Smooth muscle cell (in vitro differentiated cells): ENCODE measurements at regions not wholly inside any gene's neighbourhood (a gene's known extent, or its start where the extent isn't known, plus 50 kb on each side); places are given as distances from the start of the nearest gene placed in this dataset.
"Not testable (repeated sequence)": the region's sequence is repeated elsewhere in the genome, so short reads cannot be mapped to it uniquely, and the experiment has no call there.

Source experiments
- DNase-seq: peaks from one replicate; lab custom pipeline; 2025; ENCODE audit not compliant: unreplicated experiment; lab: John Stamatoyannopoulos, UW
- H2AFZ ChIP-seq: fragments of 200-600 bp; sonication (generic); 2 replicates; pipeline ENCODE4 v1.6.0; 2016; ENCODE audit warnings: antibody characterized with exemption, low read depth, mild to moderate bottlenecking
- H3F3A ChIP-seq: fragments of 200-600 bp; sonication (generic); 2 replicates; pipeline ENCODE4 v1.6.0; 2017; ENCODE audit warnings: antibody characterized with exemption, low read depth
- H3K27ac ChIP-seq: fragments of 200-600 bp; sonication (generic); 2 replicates; pipeline ENCODE4 v1.5.1; 2016; ENCODE audit warnings: low read depth, mild to moderate bottlenecking
- H3K27me3 ChIP-seq: fragments of 200-600 bp; sonication (generic); 2 replicates; pipeline ENCODE4 v1.6.1; 2016; ENCODE audit warnings: low read depth, mild to moderate bottlenecking
- H3K36me3 ChIP-seq: fragments of 200-600 bp; sonication (generic); 2 replicates; pipeline ENCODE4 v1.5.1; 2016; ENCODE audit warnings: low read depth
- H3K4me1 ChIP-seq: fragments of 200-600 bp; sonication (generic); 2 replicates; pipeline ENCODE4 v1.5.1; 2016; ENCODE audit warnings: low read depth
- H3K4me2 ChIP-seq: fragments of 200-600 bp; sonication (generic); 2 replicates; pipeline ENCODE4 v1.6.0; 2016; ENCODE audit warnings: mild to moderate bottlenecking
- H3K4me3 ChIP-seq: fragments of 200-600 bp; sonication (generic); 2 replicates; pipeline ENCODE4 v1.5.1; 2016; ENCODE audit warnings: mild to moderate bottlenecking
- H3K79me2 ChIP-seq: fragments of 200-600 bp; sonication (generic); 2 replicates; pipeline ENCODE4 v1.6.0; 2016; ENCODE audit warnings: low read depth, mild to moderate bottlenecking
- H3K9ac ChIP-seq: fragments of 200-600 bp; sonication (generic); 2 replicates; pipeline ENCODE4 v1.6.0; 2016; ENCODE audit warnings: low read depth
- H3K9me3 ChIP-seq: fragments of 200-600 bp; sonication (generic); replicated peaks from 2 replicates; pipeline ENCODE4 v1.5.1; 2016; ENCODE audit warnings: low read depth
- H4K20me1 ChIP-seq: fragments of 200-600 bp; sonication (generic); 2 replicates; pipeline ENCODE4 v1.6.0; 2016; ENCODE audit warnings: low read depth
- WGBS: methylation state at CpG from one replicate; pipeline ENCODE4 v1.1.7; 2016; ENCODE audit warnings: low lambda C conversion rate; 5-methylcytosine and 5-hydroxymethylcytosine counted together

DNA sequence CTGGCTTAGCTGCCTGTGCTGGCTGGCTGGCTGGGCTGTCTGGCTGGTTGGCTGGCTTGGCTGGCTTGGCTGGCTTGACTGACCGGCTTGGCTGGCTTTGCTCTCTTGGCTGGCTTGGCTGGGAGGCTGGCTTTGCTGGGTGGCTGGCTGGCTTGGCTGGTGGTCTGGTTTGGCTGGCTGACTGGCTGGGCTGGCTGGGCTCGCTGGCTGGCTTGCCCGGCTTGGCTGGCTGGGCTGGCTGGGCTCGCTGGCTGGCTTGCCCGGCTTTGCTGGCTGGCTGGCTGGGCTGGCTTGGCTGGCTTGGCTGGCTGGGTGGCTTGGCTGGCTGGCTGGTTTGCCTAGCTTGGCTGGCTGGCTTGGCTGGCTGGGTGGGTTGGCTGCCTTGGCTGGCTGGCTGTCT is 438.7 kb downstream of the GOLGA6L6 start:
- WGBS: 88% methylated on average over 5 of the region's 5 CpGs
- not testable (repeated sequence) for H3K36me3 ChIP-seq, H3K9me3 ChIP-seq, H3K4me3 ChIP-seq, H3F3A ChIP-seq, H3K4me1 ChIP-seq, H3K9ac ChIP-seq, DNase-seq, H3K27me3 ChIP-seq, H2AFZ ChIP-seq, H3K79me2 ChIP-seq, H3K27ac ChIP-seq, H3K4me2 ChIP-seq, H4K20me1 ChIP-seq

DNA sequence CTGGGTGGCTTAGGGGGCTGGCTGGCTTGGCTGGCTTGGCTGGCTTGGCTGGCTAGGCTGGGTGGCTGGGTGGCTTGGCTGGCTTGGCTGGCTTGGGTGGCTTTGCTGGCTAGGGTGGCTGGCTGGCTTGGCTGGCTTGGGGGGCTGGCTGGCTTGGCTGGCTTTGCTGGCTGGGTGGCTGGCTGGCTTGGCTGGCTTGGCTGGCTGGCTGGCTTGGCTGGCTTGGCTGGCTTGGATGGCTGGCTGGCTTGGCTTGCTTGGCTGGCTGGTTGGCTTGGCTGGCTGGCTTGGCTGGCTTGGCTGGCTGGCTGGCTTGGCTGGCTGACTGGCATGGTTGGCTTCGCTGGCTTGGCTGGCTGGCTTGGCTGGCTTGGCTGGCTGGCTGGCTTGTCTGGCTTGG is 439.4 kb downstream of the GOLGA6L6 start:
- DNase-seq, H3F3A ChIP-seq, H3K4me2 ChIP-seq, H3K36me3 ChIP-seq, H2AFZ ChIP-seq, H3K9me3 ChIP-seq, H3K9ac ChIP-seq, H3K27me3 ChIP-seq, H3K27ac ChIP-seq, H4K20me1 ChIP-seq, H3K4me1 ChIP-seq, H3K79me2 ChIP-seq, H3K4me3 ChIP-seq: not testable (repeated sequence)
- WGBS: 69% methylated on average over 1 of the region's 1 CpG

DNA sequence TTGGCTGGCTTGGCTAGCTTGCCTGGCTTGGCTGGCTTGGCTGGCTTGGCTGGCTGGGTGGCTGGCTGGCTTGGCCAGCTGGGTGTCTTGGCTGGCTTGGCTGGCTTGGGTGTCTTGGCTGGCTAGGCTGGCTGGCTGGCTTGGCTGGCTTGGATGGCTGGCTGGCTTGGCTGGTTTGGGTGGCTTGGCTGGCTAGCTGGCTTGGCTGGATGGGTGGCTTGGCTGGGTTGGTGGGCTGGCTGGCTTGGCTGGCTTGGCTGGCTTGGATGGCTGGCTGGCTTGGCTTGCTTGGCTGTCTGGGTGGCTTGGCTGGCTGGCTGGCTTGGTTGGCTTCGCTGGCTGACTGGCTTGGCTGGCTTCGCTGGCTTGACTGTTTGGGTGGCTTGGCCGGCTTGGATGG is 440.3 kb downstream of the GOLGA6L6 start:
- H3K4me1 ChIP-seq, H3K4me3 ChIP-seq, H3K4me2 ChIP-seq, H3K9me3 ChIP-seq, H4K20me1 ChIP-seq, H2AFZ ChIP-seq, H3F3A ChIP-seq, H3K36me3 ChIP-seq, H3K79me2 ChIP-seq, H3K9ac ChIP-seq, H3K27ac ChIP-seq, H3K27me3 ChIP-seq, DNase-seq: not testable (repeated sequence)
- no CpG with 5 or more reads among the region's 3 CpGs for WGBS

GRCh38 chr15:20100604-20101270 is 440.9 kb downstream of the GOLGA6L6 start:
- no CpG with 5 or more reads among the region's 8 CpGs for WGBS
- not testable (repeated sequence) for H3K9me3 ChIP-seq, H3K9ac ChIP-seq, H4K20me1 ChIP-seq, H3F3A ChIP-seq, H3K36me3 ChIP-seq, H3K4me2 ChIP-seq, H3K79me2 ChIP-seq, DNase-seq, H3K27ac ChIP-seq, H2AFZ ChIP-seq, H3K4me3 ChIP-seq, H3K4me1 ChIP-seq, H3K27me3 ChIP-seq

GRCh38 chr15:20095699-20096303 is 445.8 kb downstream of the GOLGA6L6 start:
- 67% methylated on average over 5 of the region's 6 CpGs for whole genome bisulfite sequencing
- H3K36me3 ChIP-seq: not testable (repeated sequence)

DNA sequence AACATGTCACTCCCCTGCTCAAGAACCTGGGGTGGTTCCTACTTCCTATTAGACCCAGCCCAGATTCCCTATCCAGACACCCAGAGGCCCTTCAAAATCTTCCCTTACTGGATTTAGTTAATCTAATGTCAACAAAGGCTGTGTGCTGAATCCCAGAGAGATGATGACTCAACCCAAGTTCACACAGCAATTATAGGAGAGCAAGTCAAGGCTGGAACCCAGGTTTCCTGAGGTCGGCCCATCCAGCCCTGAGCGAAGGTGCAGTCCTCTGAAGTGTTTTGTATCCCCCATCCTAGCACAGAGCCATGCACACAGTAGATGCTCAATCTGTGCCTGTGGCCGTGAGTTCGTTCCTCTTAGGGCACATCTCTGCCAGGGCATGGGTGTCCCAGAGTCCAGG is 452.1 kb downstream of the GOLGA6L6 start:
- not testable (repeated sequence) for H3K4me1 ChIP-seq, H3F3A ChIP-seq, H3K4me2 ChIP-seq, H3K4me3 ChIP-seq, H3K9me3 ChIP-seq, H4K20me1 ChIP-seq, H3K36me3 ChIP-seq, DNase-seq, H3K9ac ChIP-seq, H3K27ac ChIP-seq, H2AFZ ChIP-seq, H3K27me3 ChIP-seq, H3K79me2 ChIP-seq
- WGBS: 75% methylated on average over 4 of the region's 4 CpGs

More at GRCh38 chr15:20095699-20096303, 445.8 kb downstream of the GOLGA6L6 start:
- H3K4me2 ChIP-seq, H3K9me3 ChIP-seq, H3K9ac ChIP-seq, H3F3A ChIP-seq, H3K27me3 ChIP-seq, H4K20me1 ChIP-seq, H3K4me1 ChIP-seq, H3K4me3 ChIP-seq, DNase-seq, H2AFZ ChIP-seq, H3K27ac ChIP-seq, H3K79me2 ChIP-seq: not testable (repeated sequence)

DNA sequence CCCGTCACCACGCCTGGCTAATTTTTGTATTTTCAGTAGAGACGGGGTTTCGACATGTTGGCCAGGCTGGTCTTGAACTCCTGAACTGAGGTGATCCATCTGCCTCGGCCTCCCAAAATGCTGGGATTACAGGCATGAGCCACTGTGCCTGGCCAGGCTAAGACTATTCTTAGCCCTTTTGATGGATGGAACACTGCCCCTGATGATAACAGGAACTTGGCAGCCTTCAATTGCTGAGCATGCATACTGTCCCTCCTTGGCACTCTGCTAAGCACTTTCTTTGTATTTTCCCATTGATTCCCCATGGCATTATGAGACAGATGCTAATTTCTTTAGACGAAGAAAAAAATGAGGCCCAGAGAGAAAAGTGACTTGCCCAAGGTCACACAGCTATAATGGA is 457.6 kb downstream of the GOLGA6L6 start:
- H4K20me1 ChIP-seq, H3K4me3 ChIP-seq, H3K27ac ChIP-seq, H3K27me3 ChIP-seq, H3K79me2 ChIP-seq, H2AFZ ChIP-seq, H3K9ac ChIP-seq, H3K4me2 ChIP-seq, H3K9me3 ChIP-seq, H3F3A ChIP-seq, H3K36me3 ChIP-seq, DNase-seq, H3K4me1 ChIP-seq: not testable (repeated sequence)
- WGBS: no CpG with 5 or more reads among the region's 6 CpGs

GRCh38 chr15:20074082-20074481 is 467.5 kb downstream of the GOLGA6L6 start:
- H4K20me1 ChIP-seq, H3K27ac ChIP-seq, H3K4me1 ChIP-seq, H3K79me2 ChIP-seq, H3K36me3 ChIP-seq, H3K27me3 ChIP-seq, H3K4me2 ChIP-seq, DNase-seq, H3K9me3 ChIP-seq, H3F3A ChIP-seq, H3K4me3 ChIP-seq, H2AFZ ChIP-seq, H3K9ac ChIP-seq: not testable (repeated sequence)
- WGBS: 92% methylated on average over 34 of the region's 35 CpGs

- H3K36me3 ChIP-seq, H3K9me3 ChIP-seq, H3K9ac ChIP-seq, DNase-seq, H3K27ac ChIP-seq, H3K4me3 ChIP-seq, H3K4me1 ChIP-seq, H3K27me3 ChIP-seq, H4K20me1 ChIP-seq, H2AFZ ChIP-seq, H3F3A ChIP-seq, H3K4me2 ChIP-seq, H3K79me2 ChIP-seq: not testable (repeated sequence)
- 67% methylated on average over 5 of the region's 5 CpGs for WGBS
These were observed 472.6 kb downstream of the GOLGA6L6 start for GRCh38 chr15:20069043-20069442.
